Left cardiac atrium (tissue), 4 donors: ENCODE measurements at regions not wholly inside any gene's neighbourhood (a gene's known extent, or its start where the extent isn't known, plus 50 kb on each side); places are given as distances from the start of the nearest gene placed in this dataset.

ENCODE experiments used
- ATAC-seq, 2 donors: fragments of 200-7000 bp; cut with Tn5 transposase; one replicate each; pipeline ENCODE4 v1.9.1; 2020; ENCODE audit warnings: mild to moderate bottlenecking in 2 of 2, moderate library complexity in 2 of 2
- DNase-seq: peaks from one replicate; pipeline ENCODE4 v3.0.0-alpha.2; 2020
- intact Hi-C, 2 donors: fragments of 100-400 bp; cut with DNase I; formaldehyde crosslinking; loops; one replicate each; pipeline versions ENCODE4 v1.14.1 to v1.15.1; 2022 to 2023
- donor health status: DM: no; HTN: yes; CAD: no.
- donor health status: DM: no; HTN: yes; CAD: no; lungs with severe emphysema.
- donor health status: DM: yes; HTN: yes; CAD: no.
- donor health status: Dilated cardiomyopathy.

DNA sequence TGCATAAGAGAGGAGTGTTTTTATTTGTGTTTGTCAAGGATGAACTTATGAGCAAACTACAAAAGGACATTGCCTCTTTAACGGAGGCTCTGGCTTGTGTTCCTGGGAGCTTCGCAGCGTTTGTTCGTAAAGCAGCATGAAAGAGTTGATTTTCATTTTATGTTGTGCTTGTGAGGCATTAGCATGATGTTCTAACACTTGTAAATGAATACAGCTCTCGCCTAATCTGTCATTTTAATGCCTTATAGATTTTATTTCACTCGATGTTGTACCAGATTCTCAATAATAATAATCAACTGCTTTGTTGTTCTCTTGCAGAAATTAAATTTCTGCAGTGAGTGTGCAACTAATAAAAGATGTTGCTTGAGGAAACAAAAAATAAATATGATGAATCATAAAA, 687.3 kb upstream of the FANCL start:
- ATAC-seq = no peak
- intact Hi-C loops = no loop called here
- no peak for DNase-seq

GRCh38 chr2:58926112-58926511, 685.0 kb upstream of the FANCL start:
- no peak for ATAC-seq
- intact Hi-C loops = no loop called here

GRCh38 chr2:58925676-58926081, 684.6 kb upstream of the FANCL start:
- ATAC-seq (peak in 1 of 2 donors; percentile 71), DNase-seq (peak; percentile 17)
- intact Hi-C loops = no loop called here

More at GRCh38 chr2:58926112-58926511, 685.0 kb upstream of the FANCL start:
- no peak for DNase-seq

GRCh38 chr2:58923869-58924268, 682.7 kb upstream of the FANCL start:
- intact Hi-C loops = no loop called here
- DNase-seq (no peak), ATAC-seq (peak in 1 of 2 donors; percentile 57)

DNA sequence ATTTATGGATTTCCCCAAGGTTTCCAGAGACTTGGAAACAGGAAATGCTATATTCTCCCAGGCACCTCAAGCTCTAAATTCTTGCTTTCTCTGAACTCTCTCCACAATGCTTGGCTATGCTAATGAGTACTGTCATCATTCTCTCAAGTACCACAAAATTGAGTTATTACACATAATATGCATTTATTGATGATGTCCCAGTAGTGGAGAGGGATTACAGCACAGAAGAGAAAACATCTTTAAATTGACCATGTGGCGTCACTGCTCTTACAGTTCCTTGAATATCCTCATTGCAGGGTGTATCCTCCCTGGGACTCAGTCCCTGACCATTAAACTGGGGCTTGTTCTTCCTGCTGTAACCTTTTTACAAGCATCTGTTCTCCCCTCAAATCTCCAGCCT, 681.1 kb upstream of the FANCL start:
- intact Hi-C loops = no loop called here
- ATAC-seq = no peak

DNA sequence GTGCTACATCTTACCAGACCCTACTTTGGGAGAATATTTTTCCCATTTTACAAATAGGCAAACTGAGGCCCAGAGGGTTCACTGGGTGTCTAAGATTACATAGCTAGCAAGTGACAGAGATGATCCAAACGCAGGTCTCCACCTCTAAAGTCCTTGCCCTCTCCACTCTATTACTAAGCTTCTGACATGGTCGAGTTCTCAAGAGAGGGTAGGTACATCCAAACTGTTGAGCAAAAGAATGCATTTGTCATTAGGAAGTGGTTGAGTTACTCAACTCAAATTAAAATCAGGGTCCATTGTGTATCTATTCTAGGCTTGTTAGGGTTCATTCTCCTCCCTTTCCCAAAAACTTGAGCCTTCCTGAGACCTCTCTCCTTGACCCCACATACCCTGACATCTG, 680.6 kb upstream of the FANCL start:
- DNase-seq (no peak), ATAC-seq (no peak)
- intact Hi-C loops = no loop called here

More for the DNA sequence above, 681.1 kb upstream of the FANCL start:
- no peak for DNase-seq

GRCh38 chr2:58920001-58920400, 678.9 kb upstream of the FANCL start:
- DNase-seq = no peak
- no peak for ATAC-seq
- intact Hi-C loops = no loop called here

- intact Hi-C loops = no loop called here
- DNase-seq (no peak), ATAC-seq (no peak)
Observed at GRCh38 chr2:58919316-58919715, 678.2 kb upstream of the FANCL start.

GRCh38 chr2:58918141-58918540, 677.0 kb upstream of the FANCL start:
- no peak for DNase-seq
- intact Hi-C loops = no loop called here
- no peak for ATAC-seq

DNA sequence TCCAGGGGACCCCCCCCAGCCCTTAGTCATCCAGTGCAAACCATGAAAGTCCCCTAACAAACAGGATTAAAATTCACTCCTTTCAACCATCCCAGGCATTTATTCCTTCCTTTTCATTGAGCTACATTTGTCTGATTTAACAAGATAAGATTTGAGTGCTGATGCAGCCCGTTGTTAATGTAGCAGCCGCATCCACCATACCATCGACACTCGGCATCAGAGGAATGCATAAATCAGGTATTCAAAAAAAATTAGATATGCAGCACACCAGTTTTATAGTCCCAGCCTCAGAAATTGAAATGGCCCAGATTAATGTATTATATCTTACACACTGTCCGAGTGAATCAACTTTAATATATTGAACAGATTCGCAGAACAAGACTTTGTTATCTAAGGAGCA, 676.5 kb upstream of the FANCL start:
- ATAC-seq (no peak), DNase-seq (no peak)
- intact Hi-C loops = no loop called here

GRCh38 chr2:58916063-58916462, 674.9 kb upstream of the FANCL start:
- no peak for DNase-seq
- peak; percentile 35 to 71 for ATAC-seq
- intact Hi-C loops = no loop called here

- no peak for ATAC-seq
- DNase-seq = no peak
- intact Hi-C loops = no loop called here
Observed at GRCh38 chr2:58914733-58915505, 673.8 kb upstream of the FANCL start.

- DNase-seq = no peak
- ATAC-seq = no peak
- intact Hi-C loops = no loop called here
Observed at GRCh38 chr2:58913082-58913726, 672.1 kb upstream of the FANCL start.

GRCh38 chr2:58911877-58912276, 670.8 kb upstream of the FANCL start:
- DNase-seq (no peak), ATAC-seq (no peak)
- intact Hi-C loops = no loop called here

DNA sequence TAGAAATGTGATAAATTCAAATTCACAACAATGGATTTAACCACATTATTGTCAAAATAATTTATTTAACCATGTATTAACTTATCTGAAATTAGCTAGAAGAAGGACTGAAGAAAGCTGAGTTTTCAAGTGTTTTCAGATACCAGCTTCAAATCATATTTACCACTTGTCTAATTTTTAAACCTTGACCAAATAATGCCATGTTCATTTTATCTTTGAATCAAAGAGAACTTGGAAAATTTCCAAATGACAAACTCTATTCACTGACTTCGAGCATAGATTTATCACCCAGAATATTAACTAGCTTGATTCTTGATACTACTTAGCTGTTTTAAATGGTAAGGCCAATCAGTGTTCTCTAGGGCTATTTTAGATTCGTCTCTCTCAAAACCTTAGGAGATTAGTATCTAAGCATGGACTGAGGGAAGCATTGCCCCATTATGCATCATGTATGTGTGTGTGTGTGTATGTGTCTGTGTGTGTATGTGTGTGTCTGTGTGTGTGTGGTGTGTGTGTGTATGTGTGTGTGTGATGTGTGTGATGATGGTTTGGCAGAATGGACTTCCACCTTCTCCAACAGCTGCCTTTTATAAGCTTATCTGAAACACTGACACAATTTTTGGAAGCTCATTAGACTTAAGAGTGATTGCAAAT, 667.5 kb upstream of the FANCL start:
- DNase-seq = no peak
- intact Hi-C loops = no loop called here
- ATAC-seq = no peak

DNA sequence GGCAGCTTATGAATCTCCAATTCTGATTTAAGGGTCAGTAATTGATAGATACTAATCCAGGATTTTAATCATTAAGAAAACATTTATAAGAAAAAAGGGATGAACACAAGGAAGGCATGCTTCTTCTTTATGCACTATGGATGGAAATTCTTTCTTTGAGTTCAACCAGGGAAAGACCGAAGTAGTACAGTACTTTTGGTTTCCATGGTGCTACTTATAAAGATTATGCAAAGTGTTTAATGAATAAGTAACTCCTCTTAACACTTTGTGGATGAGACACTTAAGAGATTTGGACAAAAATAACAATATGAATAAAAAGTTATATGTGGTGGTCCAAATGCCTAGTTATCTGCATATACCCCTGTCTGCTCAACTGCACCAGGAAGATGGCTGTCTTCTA, 666.5 kb upstream of the FANCL start:
- ATAC-seq (no peak), DNase-seq (no peak)
- intact Hi-C loops = no loop called here

DNA sequence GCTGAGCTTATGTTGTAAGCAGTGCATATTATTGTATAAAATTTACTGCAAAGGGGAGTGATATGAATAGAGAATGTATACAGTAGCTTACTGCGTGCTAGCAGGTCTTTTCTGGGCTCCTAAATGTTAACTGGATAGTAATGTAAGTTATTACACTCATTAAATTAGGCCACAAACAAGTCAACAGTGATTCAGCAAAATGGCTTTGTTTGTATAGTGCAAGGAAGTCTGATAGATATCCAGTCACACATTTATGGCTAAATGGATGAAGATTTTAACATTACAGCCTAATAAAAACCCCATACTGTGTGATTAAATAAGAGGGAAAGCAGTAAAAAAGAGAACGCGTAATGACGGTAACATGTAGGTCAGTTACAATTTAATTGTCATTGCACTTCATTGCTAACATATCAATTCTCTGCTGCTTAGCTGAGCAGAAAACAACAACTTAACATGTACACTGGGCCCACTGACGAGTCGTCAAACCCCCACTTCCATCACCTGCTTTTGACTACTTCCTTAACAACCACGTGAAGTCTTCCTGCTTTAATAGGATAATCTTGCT, 665.0 kb upstream of the FANCL start:
- DNase-seq (no peak), ATAC-seq (no peak)
- intact Hi-C loops = no loop called here

- intact Hi-C loops = no loop called here
- ATAC-seq (no peak), DNase-seq (no peak)
Observed at GRCh38 chr2:58904095-58904494, 663.0 kb upstream of the FANCL start.

DNA sequence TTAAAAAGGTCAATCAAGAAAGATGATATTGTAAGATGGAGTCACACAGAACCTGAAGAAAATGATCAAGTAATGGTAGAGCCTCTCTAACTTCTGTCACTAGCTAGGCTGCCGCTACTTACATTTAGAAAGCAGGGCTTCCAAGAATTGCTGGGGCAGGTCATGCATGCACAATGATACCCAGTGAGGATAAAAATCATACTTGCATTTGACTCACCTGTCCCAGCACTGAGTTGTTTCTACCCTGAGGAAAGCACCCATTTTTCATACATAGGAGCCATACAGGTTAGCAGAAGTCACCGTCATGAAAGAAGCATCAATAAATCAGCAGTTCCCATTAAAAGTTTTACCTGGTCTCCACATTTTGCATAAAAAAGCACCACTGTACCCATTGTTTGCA, 662.3 kb upstream of the FANCL start:
- no peak for DNase-seq
- intact Hi-C loops = no loop called here
- ATAC-seq = no peak
